ENCODE measurements at regions not wholly inside any gene's neighbourhood (a gene's known extent, or its start where the extent isn't known, plus 50 kb on each side); places are given as distances from the start of the nearest gene placed in this dataset.

GRCh38 chr2:39504790-39505335, 67.8 kb upstream of the MAP4K3 start:
- no peak for DNase-seq (ENCODE audit: low spot score)
- peaks cover 16% of the 10 kb centered on the region for H3K27me3 Mint-ChIP-seq (ENCODE audit: insufficient read depth)
- H3K4me1 Mint-ChIP-seq (ENCODE audit: low read depth), result no peaks in the 10 kb centered on the region
- no peaks in the 10 kb centered on the region for H3K36me3 Mint-ChIP-seq (ENCODE audit: low read depth)
- peaks cover 4% of the 10 kb centered on the region for H3K9me3 Mint-ChIP-seq
- intact Hi-C loops (cut with micrococcal nuclease), result no loop called here
- H3K27ac Mint-ChIP-seq, result no peak overlapping the region
- no peak overlapping the region for H3K4me3 Mint-ChIP-seq

DNA sequence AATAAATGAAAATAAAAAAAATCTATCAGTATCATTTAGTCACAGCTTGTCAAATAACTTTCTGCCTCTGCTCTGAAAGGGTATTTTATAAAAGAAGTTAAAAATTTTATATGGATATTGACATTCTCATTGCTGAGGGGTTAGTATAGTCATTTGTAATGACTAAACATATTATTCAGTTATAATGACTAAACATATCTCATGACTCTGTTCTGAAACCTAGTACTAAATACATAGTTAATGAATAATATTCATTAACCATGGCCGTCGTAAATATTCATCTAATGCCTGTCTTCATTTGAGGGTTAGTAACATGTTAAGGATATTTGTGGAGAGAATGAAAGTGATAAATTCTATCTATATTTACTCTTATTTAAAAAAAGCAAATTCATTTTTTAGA, 69.1 kb upstream of the MAP4K3 start:
- Mint-ChIP-seq H3K36me3 (ENCODE audit: low read depth) (no peaks in the 10 kb centered on the region), H3K27ac (no peak overlapping the region), H3K9me3 (no peaks in the 10 kb centered on the region), H3K27me3 (ENCODE audit: insufficient read depth) (peaks cover 18% of the 10 kb centered on the region), H3K4me3 (no peak overlapping the region), H3K4me1 (ENCODE audit: low read depth) (peaks cover under 1% of the 10 kb centered on the region)
- DNase-seq (ENCODE audit: low spot score), result no peak
- intact Hi-C loops (cut with micrococcal nuclease), result no loop called here

DNA sequence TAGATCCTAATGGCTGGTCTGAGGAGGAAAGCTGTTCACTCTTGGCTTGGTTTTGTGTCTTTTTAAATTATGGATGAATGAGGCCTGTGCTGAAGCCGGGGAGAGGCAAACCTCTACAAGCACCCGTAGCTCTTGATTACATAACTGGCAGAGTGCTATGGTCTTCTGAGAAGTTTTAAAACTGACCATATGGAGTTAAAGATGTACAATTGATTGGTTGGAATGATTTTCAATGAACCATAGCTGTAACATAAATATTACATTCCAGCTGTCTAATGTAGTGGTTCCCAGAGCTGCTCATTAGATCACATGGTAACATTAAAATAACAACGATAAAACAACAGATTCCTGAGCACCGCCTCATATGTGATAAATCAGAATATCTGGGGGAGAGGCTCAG, 71.1 kb upstream of the MAP4K3 start:
- peaks cover 20% of the 10 kb centered on the region for H3K4me1 Mint-ChIP-seq (ENCODE audit: low read depth)
- H3K9me3 Mint-ChIP-seq, result no peaks in the 10 kb centered on the region
- H3K4me3 Mint-ChIP-seq, result no peak overlapping the region
- intact Hi-C loops (cut with micrococcal nuclease), result no loop called here
- H3K27me3 Mint-ChIP-seq (ENCODE audit: insufficient read depth), result peaks cover 7% of the 10 kb centered on the region
- no peaks in the 10 kb centered on the region for H3K36me3 Mint-ChIP-seq (ENCODE audit: low read depth)
- DNase-seq (ENCODE audit: low spot score), result no peak
- no peak overlapping the region for H3K27ac Mint-ChIP-seq

DNA sequence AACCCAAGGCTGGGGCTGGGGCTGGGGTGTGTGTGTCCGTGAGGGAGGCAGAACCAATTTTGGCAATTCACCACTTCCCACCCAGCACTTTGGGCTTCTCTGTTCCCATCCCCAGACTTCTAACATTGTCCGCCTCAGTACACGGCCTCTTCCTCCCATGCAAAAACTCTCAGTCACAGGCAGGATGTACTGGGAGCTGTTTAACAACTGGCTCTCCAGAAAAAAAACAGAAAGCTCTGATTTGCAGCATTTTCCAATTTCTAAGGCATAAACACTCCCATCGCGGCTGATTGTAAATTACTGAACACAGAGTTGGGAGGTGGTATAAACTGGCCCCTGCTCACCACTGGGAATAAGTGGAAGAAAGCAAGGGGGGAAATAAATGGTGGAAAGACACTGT, 73.1 kb upstream of the MAP4K3 start:
- H3K27me3 Mint-ChIP-seq (ENCODE audit: insufficient read depth), result peaks cover 2% of the 10 kb centered on the region
- no peak overlapping the region for H3K4me3 Mint-ChIP-seq
- no peaks in the 10 kb centered on the region for H3K9me3 Mint-ChIP-seq
- H3K27ac Mint-ChIP-seq, result no peak overlapping the region
- H3K4me1 Mint-ChIP-seq (ENCODE audit: low read depth), result peaks cover 39% of the 10 kb centered on the region
- no peak for DNase-seq (ENCODE audit: low spot score)
- no peaks in the 10 kb centered on the region for H3K36me3 Mint-ChIP-seq (ENCODE audit: low read depth)
- intact Hi-C loops (cut with micrococcal nuclease), result loop anchor here (5.0 to 10.0 kb wide), 4 partner anchors 147 to 487 kb away; no protein-coding TSS in a partner anchor

- DNase-seq (ENCODE audit: low spot score), result no peak
- H3K27ac Mint-ChIP-seq, result no peak overlapping the region
- H3K4me3 Mint-ChIP-seq, result no peak overlapping the region
- peaks cover 49% of the 10 kb centered on the region for H3K4me1 Mint-ChIP-seq (ENCODE audit: low read depth)
- H3K9me3 Mint-ChIP-seq, result no peaks in the 10 kb centered on the region
- intact Hi-C loops (cut with micrococcal nuclease), result loop anchor here (5.0 to 10.0 kb wide), 4 partner anchors 146 to 486 kb away; no protein-coding TSS in a partner anchor
- peaks cover 2% of the 10 kb centered on the region for H3K27me3 Mint-ChIP-seq (ENCODE audit: insufficient read depth)
- H3K36me3 Mint-ChIP-seq (ENCODE audit: low read depth), result no peaks in the 10 kb centered on the region
Measured at GRCh38 chr2:39511219-39511604, 74.1 kb upstream of the MAP4K3 start.

- intact Hi-C loops (cut with micrococcal nuclease), result loop anchor here (2.0 to 10.0 kb wide), 5 partner anchors 145 to 485 kb away; no protein-coding TSS in a partner anchor
- Mint-ChIP-seq H3K36me3 (ENCODE audit: low read depth) (no peaks in the 10 kb centered on the region), H3K9me3 (no peaks in the 10 kb centered on the region), H3K27ac (peak overlapping the region; percentile 2), H3K4me1 (ENCODE audit: low read depth) (peaks cover 50% of the 10 kb centered on the region), H3K27me3 (ENCODE audit: insufficient read depth) (peaks cover 2% of the 10 kb centered on the region), H3K4me3 (peak overlapping the region; percentile 0)
- DNase-seq (ENCODE audit: low spot score), result no peak
Measured at GRCh38 chr2:39511605-39512433, 74.7 kb upstream of the MAP4K3 start.

DNA sequence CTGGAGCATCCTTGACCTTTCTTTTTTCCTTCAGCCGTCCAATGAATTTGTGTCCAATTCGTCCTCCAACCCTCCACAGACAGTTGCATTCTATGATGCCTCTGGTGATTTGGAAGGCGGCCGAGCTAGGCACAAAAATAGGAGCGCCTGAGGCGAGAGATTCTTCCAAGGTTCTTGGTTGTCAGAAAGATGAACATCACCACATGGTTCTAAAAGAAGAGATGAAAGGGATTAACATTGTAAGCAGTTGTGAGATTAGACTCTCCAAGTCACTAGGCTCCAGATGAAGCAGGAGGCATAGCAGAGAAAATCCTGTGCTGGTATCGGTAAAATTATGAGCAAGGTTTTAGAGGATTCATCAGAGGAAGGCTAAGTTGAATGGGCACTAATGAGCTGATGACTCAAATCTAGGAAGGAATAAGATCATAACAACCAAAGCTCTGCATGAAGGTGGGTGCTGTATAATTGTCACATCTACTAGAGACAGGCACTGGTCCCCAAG, 75.4 kb upstream of the MAP4K3 start:
- H3K27ac Mint-ChIP-seq, result peak overlapping the region; percentile 66
- intact Hi-C loops (cut with micrococcal nuclease), result loop anchor here (2.0 to 10.0 kb wide), 5 partner anchors 145 to 485 kb away; no protein-coding TSS in a partner anchor
- H3K36me3 Mint-ChIP-seq (ENCODE audit: low read depth), result no peaks in the 10 kb centered on the region
- peaks cover 50% of the 10 kb centered on the region for H3K4me1 Mint-ChIP-seq (ENCODE audit: low read depth)
- peaks cover 2% of the 10 kb centered on the region for H3K27me3 Mint-ChIP-seq (ENCODE audit: insufficient read depth)
- no peak overlapping the region for H3K4me3 Mint-ChIP-seq
- no peaks in the 10 kb centered on the region for H3K9me3 Mint-ChIP-seq
- no peak for DNase-seq (ENCODE audit: low spot score)

DNA sequence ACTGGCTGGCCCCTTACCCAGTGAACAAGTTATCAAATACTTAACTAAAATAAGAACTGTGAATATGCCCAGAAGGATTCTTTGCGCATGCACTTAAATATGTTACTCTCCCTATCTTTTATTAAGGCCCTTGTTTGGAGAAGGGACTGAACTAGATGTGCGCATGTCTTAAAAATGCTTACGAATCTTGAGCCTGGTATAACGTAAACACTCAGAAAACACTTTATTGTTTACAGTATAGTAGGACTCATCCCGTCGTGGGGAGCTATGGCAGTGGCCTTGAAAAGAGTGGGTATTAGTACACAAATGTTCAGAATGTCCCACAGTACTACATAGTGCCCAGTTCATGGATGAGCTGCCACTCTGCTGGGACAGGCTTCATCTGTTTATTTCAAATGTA, 75.9 kb upstream of the MAP4K3 start:
- Mint-ChIP-seq H3K4me3 (no peak overlapping the region), H3K36me3 (ENCODE audit: low read depth) (no peaks in the 10 kb centered on the region), H3K4me1 (ENCODE audit: low read depth) (peaks cover 50% of the 10 kb centered on the region), H3K27ac (peak overlapping the region; percentile 66), H3K27me3 (ENCODE audit: insufficient read depth) (peaks cover 2% of the 10 kb centered on the region), H3K9me3 (no peaks in the 10 kb centered on the region)
- no peak for DNase-seq (ENCODE audit: low spot score)
- intact Hi-C loops (cut with micrococcal nuclease), result loop anchor here (1.0 to 10.0 kb wide), 12 partner anchors 17 to 484 kb away; partner anchors contain the start of gene MAP4K3

- H3K9me3 Mint-ChIP-seq, result no peaks in the 10 kb centered on the region
Measured at GRCh38 chr2:39513641-39514094, 76.6 kb upstream of the MAP4K3 start.

GRCh38 chr2:39514825-39515224, 77.7 kb upstream of the MAP4K3 start:
- H3K27me3 Mint-ChIP-seq (ENCODE audit: insufficient read depth), result peaks cover 2% of the 10 kb centered on the region
- no peaks in the 10 kb centered on the region for H3K36me3 Mint-ChIP-seq (ENCODE audit: low read depth)
- intact Hi-C loops (cut with micrococcal nuclease), result loop anchor here (5.0 to 10.0 kb wide), 4 partner anchors 142 to 482 kb away; no protein-coding TSS in a partner anchor
- no peak for DNase-seq (ENCODE audit: low spot score)
- peaks cover 50% of the 10 kb centered on the region for H3K4me1 Mint-ChIP-seq (ENCODE audit: low read depth)
- no peak overlapping the region for H3K27ac Mint-ChIP-seq
- no peaks in the 10 kb centered on the region for H3K9me3 Mint-ChIP-seq
- no peak overlapping the region for H3K4me3 Mint-ChIP-seq

More at GRCh38 chr2:39513641-39514094, 76.6 kb upstream of the MAP4K3 start:
- peak; percentile 37 for DNase-seq (ENCODE audit: low spot score)
- Mint-ChIP-seq H3K27me3 (ENCODE audit: insufficient read depth) (peaks cover 2% of the 10 kb centered on the region), H3K36me3 (ENCODE audit: low read depth) (no peaks in the 10 kb centered on the region), H3K4me3 (peak overlapping the region; percentile 3), H3K4me1 (ENCODE audit: low read depth) (peaks cover 50% of the 10 kb centered on the region), H3K27ac (peak overlapping the region; percentile 66)
- intact Hi-C loops (cut with micrococcal nuclease), result loop anchor here (1.0 to 10.0 kb wide), 12 partner anchors 17 to 484 kb away; partner anchors contain the start of gene MAP4K3

DNA sequence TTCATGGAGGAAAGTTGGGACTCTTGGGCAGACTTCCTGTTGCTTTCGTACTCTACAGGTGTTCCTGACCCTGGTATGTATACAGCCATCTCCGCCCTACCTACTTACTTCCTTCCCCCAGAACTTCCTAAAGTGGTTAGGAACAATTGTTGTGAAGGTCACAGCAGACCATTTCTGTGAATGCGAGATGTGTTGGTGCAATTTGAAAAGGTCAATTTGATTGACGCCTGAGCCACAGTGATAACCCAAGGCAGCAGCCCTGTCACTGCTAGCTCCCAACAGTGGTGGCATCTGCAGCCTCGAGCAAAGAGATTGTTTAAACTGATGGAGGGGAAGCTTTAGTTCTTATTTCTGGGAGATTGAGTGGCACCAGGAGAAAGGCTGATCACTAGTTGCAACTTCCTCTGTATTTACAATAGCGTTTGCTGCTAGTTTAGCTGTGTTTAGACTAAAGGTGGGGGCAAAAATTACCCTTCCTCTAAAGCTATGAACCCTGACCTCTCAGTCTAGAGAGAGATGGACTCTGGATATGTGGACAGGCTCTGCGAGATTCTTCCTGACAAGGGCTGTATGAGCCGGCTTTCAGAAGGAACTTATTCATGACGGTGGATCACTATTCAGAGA, 78.3 kb upstream of the MAP4K3 start:
- Mint-ChIP-seq H3K36me3 (ENCODE audit: low read depth) (no peaks in the 10 kb centered on the region), H3K4me3 (no peak overlapping the region), H3K4me1 (ENCODE audit: low read depth) (peaks cover 50% of the 10 kb centered on the region), H3K27me3 (ENCODE audit: insufficient read depth) (peaks cover 2% of the 10 kb centered on the region), H3K9me3 (no peaks in the 10 kb centered on the region), H3K27ac (peak overlapping the region; percentile 69)
- intact Hi-C loops (cut with micrococcal nuclease), result loop anchor here (10.0 kb wide), 1 partner anchor 399 kb away; no protein-coding TSS in a partner anchor
- DNase-seq (ENCODE audit: low spot score), result no peak

DNA sequence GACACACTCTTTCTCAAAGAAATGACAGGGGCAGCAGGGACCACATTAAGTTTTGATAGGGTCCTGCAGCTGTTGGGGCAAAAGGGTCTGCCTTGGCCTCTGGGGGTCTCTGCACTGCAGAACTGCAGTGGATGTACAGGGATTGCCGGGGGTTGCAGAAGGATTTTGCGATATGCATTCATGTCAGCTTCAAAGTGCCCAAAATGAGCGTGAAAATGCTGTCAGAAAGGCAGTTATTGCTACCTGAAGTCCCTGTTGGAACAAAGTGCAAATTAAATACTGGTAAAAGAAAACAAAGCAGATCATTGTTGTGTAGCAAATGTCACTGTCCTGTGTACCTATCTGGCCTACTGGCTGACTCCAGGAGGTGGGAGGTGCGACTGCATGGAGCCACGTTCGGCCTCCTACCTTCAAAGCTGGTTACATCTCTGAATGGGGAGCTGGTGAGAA, 78.8 kb upstream of the MAP4K3 start:
- no peaks in the 10 kb centered on the region for H3K36me3 Mint-ChIP-seq (ENCODE audit: low read depth)
- H3K4me3 Mint-ChIP-seq, result no peak overlapping the region
- peaks cover 50% of the 10 kb centered on the region for H3K4me1 Mint-ChIP-seq (ENCODE audit: low read depth)
- intact Hi-C loops (cut with micrococcal nuclease), result loop anchor here (10.0 kb wide), 1 partner anchor 399 kb away; no protein-coding TSS in a partner anchor
- H3K27ac Mint-ChIP-seq, result no peak overlapping the region
- no peak for DNase-seq (ENCODE audit: low spot score)
- H3K9me3 Mint-ChIP-seq, result peaks cover under 1% of the 10 kb centered on the region
- H3K27me3 Mint-ChIP-seq (ENCODE audit: insufficient read depth), result peaks cover 2% of the 10 kb centered on the region
